ENCODE measurements at regions not wholly inside any gene's neighbourhood (a gene's known extent, or its start where the extent isn't known, plus 50 kb on each side); places are given as distances from the start of the nearest gene placed in this dataset.

GRCh38 chr3:132843349-132843748 lies 121.1 kb upstream of the NPHP3 start:
- Histone ChIP-seq H3K9me3 (ENCODE audit: control insufficient read depth in 2 of 2, low read length in 2 of 2) (no peaks in the 10 kb centered on the region), H3K27ac (ENCODE audit: insufficient read depth, low read length, poor library complexity, severe bottlenecking) (no peak overlapping the region), H3K4me1 (ENCODE audit: control insufficient read depth, insufficient read depth, low read length, poor library complexity, severe bottlenecking) (no peaks in the 10 kb centered on the region), H3K36me3 (ENCODE audit: control insufficient read depth, insufficient read depth, low read length) (no peaks in the 10 kb centered on the region), H3K4me3 (ENCODE audit: low read depth, low read length) (no peak overlapping the region), H3K27me3 (ENCODE audit: control insufficient read depth, insufficient read depth, low read length) (no peaks in the 10 kb centered on the region)
- Mint-ChIP-seq H3K4me3 (no peak overlapping the region), H3K9me3 (no peaks in the 10 kb centered on the region), H3K4me1 (no peaks in the 10 kb centered on the region), H3K27ac (no peak overlapping the region), H3K27me3 (peaks cover 9% of the 10 kb centered on the region), H3K36me3 (no peaks in the 10 kb centered on the region)
- DNase-seq: no peak
- ATAC-seq (ENCODE audit: low read depth in 2 of 2): no peak

DNA sequence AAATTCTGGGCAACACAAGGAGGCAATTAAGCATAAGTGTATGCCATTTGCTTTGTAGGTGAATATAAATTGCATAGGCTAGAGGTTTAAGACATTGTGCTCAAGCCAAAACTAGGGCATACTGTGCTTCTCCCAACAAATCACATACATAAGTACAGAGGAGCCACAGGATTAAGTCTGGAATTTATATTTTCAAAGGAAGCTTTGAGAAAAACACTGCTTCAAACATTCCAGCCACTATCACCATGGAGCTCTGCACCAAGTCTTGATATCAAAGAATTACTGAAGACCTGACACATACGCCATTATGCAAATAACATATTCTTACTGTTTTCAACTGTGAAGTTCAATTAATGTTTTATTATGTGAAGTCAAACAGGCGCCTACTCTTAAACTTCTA lies 119.4 kb upstream of the NPHP3 start:
- Mint-ChIP-seq H3K9me3 (no peaks in the 10 kb centered on the region), H3K4me1 (no peaks in the 10 kb centered on the region), H3K4me3 (no peak overlapping the region), H3K36me3 (no peaks in the 10 kb centered on the region), H3K27me3 (peaks cover 9% of the 10 kb centered on the region), H3K27ac (no peak overlapping the region)
- Histone ChIP-seq H3K4me1 (ENCODE audit: control insufficient read depth, insufficient read depth, low read length, poor library complexity, severe bottlenecking) (no peaks in the 10 kb centered on the region), H3K36me3 (ENCODE audit: control insufficient read depth, insufficient read depth, low read length) (no peaks in the 10 kb centered on the region), H3K27ac (ENCODE audit: insufficient read depth, low read length, poor library complexity, severe bottlenecking) (no peak overlapping the region), H3K27me3 (ENCODE audit: control insufficient read depth, insufficient read depth, low read length) (no peaks in the 10 kb centered on the region), H3K9me3 (ENCODE audit: control insufficient read depth in 2 of 2, low read length in 2 of 2) (no peaks in the 10 kb centered on the region), H3K4me3 (ENCODE audit: low read depth, low read length) (no peak overlapping the region)
- ATAC-seq (ENCODE audit: low read depth in 2 of 2) (no peak), DNase-seq (no peak)

DNA sequence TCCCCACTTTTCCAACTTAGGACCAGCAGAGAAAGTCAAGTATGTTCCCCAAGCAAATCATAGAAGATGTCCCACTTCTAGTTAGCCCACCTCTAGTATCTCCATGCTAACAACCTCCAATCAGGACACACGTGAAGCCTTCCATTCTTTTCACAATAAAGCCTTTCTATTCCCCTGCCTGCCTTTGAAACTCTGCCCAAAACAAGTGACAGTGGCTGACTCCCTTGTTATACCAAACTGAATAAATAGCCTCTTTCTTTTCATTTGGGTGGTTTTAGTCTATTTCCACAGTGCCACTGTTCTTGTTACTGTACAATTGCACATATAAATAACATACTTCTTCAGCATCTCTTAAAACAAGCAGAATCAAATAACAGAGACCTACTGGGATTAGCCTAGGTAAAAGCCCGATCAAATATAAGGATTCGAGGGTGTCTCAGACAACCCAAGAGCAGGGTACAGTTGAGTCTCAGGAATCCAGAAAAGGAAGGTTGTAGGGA lies 118.0 kb upstream of the NPHP3 start:
- Histone ChIP-seq H3K9me3 (ENCODE audit: control insufficient read depth in 2 of 2, low read length in 2 of 2) (no peaks in the 10 kb centered on the region), H3K27ac (ENCODE audit: insufficient read depth, low read length, poor library complexity, severe bottlenecking) (no peak overlapping the region), H3K36me3 (ENCODE audit: control insufficient read depth, insufficient read depth, low read length) (no peaks in the 10 kb centered on the region), H3K27me3 (ENCODE audit: control insufficient read depth, insufficient read depth, low read length) (no peaks in the 10 kb centered on the region), H3K4me3 (ENCODE audit: low read depth, low read length) (no peak overlapping the region), H3K4me1 (ENCODE audit: control insufficient read depth, insufficient read depth, low read length, poor library complexity, severe bottlenecking) (no peaks in the 10 kb centered on the region)
- no peak for DNase-seq
- H3K27ac Mint-ChIP-seq: no peak overlapping the region
- ATAC-seq (ENCODE audit: low read depth in 2 of 2): no peak
- H3K9me3 Mint-ChIP-seq: no peaks in the 10 kb centered on the region
- H3K4me3 Mint-ChIP-seq: no peak overlapping the region
- H3K27me3 Mint-ChIP-seq: peaks cover 9% of the 10 kb centered on the region
- H3K4me1 Mint-ChIP-seq: no peaks in the 10 kb centered on the region
- no peaks in the 10 kb centered on the region for H3K36me3 Mint-ChIP-seq

GRCh38 chr3:132838477-132838876 lies 116.3 kb upstream of the NPHP3 start:
- Histone ChIP-seq H3K27ac (ENCODE audit: insufficient read depth, low read length, poor library complexity, severe bottlenecking) (no peak overlapping the region), H3K4me3 (ENCODE audit: low read depth, low read length) (no peak overlapping the region), H3K4me1 (ENCODE audit: control insufficient read depth, insufficient read depth, low read length, poor library complexity, severe bottlenecking) (no peaks in the 10 kb centered on the region), H3K9me3 (ENCODE audit: control insufficient read depth in 2 of 2, low read length in 2 of 2) (no peaks in the 10 kb centered on the region), H3K27me3 (ENCODE audit: control insufficient read depth, insufficient read depth, low read length) (no peaks in the 10 kb centered on the region), H3K36me3 (ENCODE audit: control insufficient read depth, insufficient read depth, low read length) (no peaks in the 10 kb centered on the region)
- no peak for DNase-seq
- Mint-ChIP-seq H3K4me1 (no peaks in the 10 kb centered on the region), H3K4me3 (no peak overlapping the region), H3K36me3 (no peaks in the 10 kb centered on the region), H3K27ac (no peak overlapping the region), H3K27me3 (peaks cover 6% of the 10 kb centered on the region), H3K9me3 (no peaks in the 10 kb centered on the region)
- ATAC-seq (ENCODE audit: low read depth in 2 of 2): no peak

GRCh38 chr3:132837615-132838014 lies 115.4 kb upstream of the NPHP3 start:
- no peaks in the 10 kb centered on the region for H3K9me3 Mint-ChIP-seq
- no peaks in the 10 kb centered on the region for H3K36me3 ChIP-seq (ENCODE audit: control insufficient read depth, insufficient read depth, low read length)
- DNase-seq (no peak), ATAC-seq (ENCODE audit: low read depth in 2 of 2) (no peak)
- H3K36me3 Mint-ChIP-seq: no peaks in the 10 kb centered on the region
- no peak overlapping the region for H3K4me3 ChIP-seq (ENCODE audit: low read depth, low read length)
- H3K4me1 Mint-ChIP-seq: no peaks in the 10 kb centered on the region
- no peaks in the 10 kb centered on the region for H3K9me3 ChIP-seq (ENCODE audit: control insufficient read depth in 2 of 2, low read length in 2 of 2)
- no peak overlapping the region for H3K4me3 Mint-ChIP-seq
- no peaks in the 10 kb centered on the region for H3K4me1 ChIP-seq (ENCODE audit: control insufficient read depth, insufficient read depth, low read length, poor library complexity, severe bottlenecking)
- no peak overlapping the region for H3K27ac ChIP-seq (ENCODE audit: insufficient read depth, low read length, poor library complexity, severe bottlenecking)
- peaks cover 1% of the 10 kb centered on the region for H3K27me3 Mint-ChIP-seq
- H3K27ac Mint-ChIP-seq: no peak overlapping the region
- no peaks in the 10 kb centered on the region for H3K27me3 ChIP-seq (ENCODE audit: control insufficient read depth, insufficient read depth, low read length)

DNA sequence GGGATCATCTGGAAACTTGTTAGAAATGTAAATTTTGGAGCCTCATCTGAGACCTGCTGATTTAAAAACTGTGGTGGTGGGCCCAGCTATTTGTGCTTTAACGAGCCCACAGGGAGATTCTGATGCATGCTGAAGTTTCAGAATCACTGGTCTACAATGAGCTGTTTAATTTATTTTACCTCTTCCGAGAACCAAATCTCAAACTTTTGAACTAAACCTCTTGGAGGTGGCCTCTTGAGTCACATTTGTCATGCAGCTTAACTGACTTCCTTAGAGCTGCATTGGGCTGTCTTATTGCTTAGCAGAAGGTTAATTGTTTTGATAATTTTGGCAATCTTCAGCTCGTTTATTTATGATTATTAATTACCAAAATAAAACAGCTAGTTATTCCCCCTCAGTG lies 112.1 kb upstream of the NPHP3 start:
- Histone ChIP-seq H3K9me3 (ENCODE audit: control insufficient read depth in 2 of 2, low read length in 2 of 2) (no peaks in the 10 kb centered on the region), H3K36me3 (ENCODE audit: control insufficient read depth, insufficient read depth, low read length) (no peaks in the 10 kb centered on the region), H3K4me3 (ENCODE audit: low read depth, low read length) (no peak overlapping the region), H3K4me1 (ENCODE audit: control insufficient read depth, insufficient read depth, low read length, poor library complexity, severe bottlenecking) (no peaks in the 10 kb centered on the region), H3K27ac (ENCODE audit: insufficient read depth, low read length, poor library complexity, severe bottlenecking) (no peak overlapping the region), H3K27me3 (ENCODE audit: control insufficient read depth, insufficient read depth, low read length) (no peaks in the 10 kb centered on the region)
- Mint-ChIP-seq H3K36me3 (no peaks in the 10 kb centered on the region), H3K4me1 (no peaks in the 10 kb centered on the region), H3K9me3 (no peaks in the 10 kb centered on the region), H3K27ac (no peak overlapping the region), H3K4me3 (no peak overlapping the region), H3K27me3 (no peaks in the 10 kb centered on the region)
- ATAC-seq (ENCODE audit: low read depth in 2 of 2) (no peak), DNase-seq (no peak)

- H3K27ac Mint-ChIP-seq: no peak overlapping the region
Observed at GRCh38 chr3:132829101-132829500, 106.9 kb upstream of the NPHP3 start.

GRCh38 chr3:132822837-132823236 lies 100.6 kb upstream of the NPHP3 start:
- no peak overlapping the region for H3K27ac Mint-ChIP-seq
- ATAC-seq (ENCODE audit: low read depth in 2 of 2): no peak
- Histone ChIP-seq H3K4me3 (ENCODE audit: low read depth, low read length) (no peak overlapping the region), H3K9me3 (ENCODE audit: control insufficient read depth in 2 of 2, low read length in 2 of 2) (no peaks in the 10 kb centered on the region), H3K27me3 (ENCODE audit: control insufficient read depth, insufficient read depth, low read length) (peaks cover 2% of the 10 kb centered on the region), H3K27ac (ENCODE audit: insufficient read depth, low read length, poor library complexity, severe bottlenecking) (no peak overlapping the region), H3K36me3 (ENCODE audit: control insufficient read depth, insufficient read depth, low read length) (no peaks in the 10 kb centered on the region), H3K4me1 (ENCODE audit: control insufficient read depth, insufficient read depth, low read length, poor library complexity, severe bottlenecking) (no peaks in the 10 kb centered on the region)
- no peak overlapping the region for H3K4me3 Mint-ChIP-seq
- H3K4me1 Mint-ChIP-seq: no peaks in the 10 kb centered on the region
- DNase-seq: no peak
- no peaks in the 10 kb centered on the region for H3K36me3 Mint-ChIP-seq
- peaks cover 0 to 1% (median 0%) of the 10 kb centered on the region in 7 donors for H3K9me3 Mint-ChIP-seq
- H3K27me3 Mint-ChIP-seq: peaks cover 4% of the 10 kb centered on the region

More at GRCh38 chr3:132829101-132829500, 106.9 kb upstream of the NPHP3 start:
- Mint-ChIP-seq H3K4me3 (no peak overlapping the region), H3K36me3 (no peaks in the 10 kb centered on the region), H3K9me3 (peaks cover 0 to 1% (median 0%) of the 10 kb centered on the region in 7 donors), H3K4me1 (no peaks in the 10 kb centered on the region), H3K27me3 (peaks cover 4% of the 10 kb centered on the region)
- no peaks in the 10 kb centered on the region for H3K9me3 ChIP-seq (ENCODE audit: control insufficient read depth in 2 of 2, low read length in 2 of 2)
- no peaks in the 10 kb centered on the region for H3K4me1 ChIP-seq (ENCODE audit: control insufficient read depth, insufficient read depth, low read length, poor library complexity, severe bottlenecking)
- no peak overlapping the region for H3K4me3 ChIP-seq (ENCODE audit: low read depth, low read length)
- ATAC-seq (ENCODE audit: low read depth in 2 of 2) (no peak), DNase-seq (no peak)
- H3K27ac ChIP-seq (ENCODE audit: insufficient read depth, low read length, poor library complexity, severe bottlenecking): no peak overlapping the region
- H3K36me3 ChIP-seq (ENCODE audit: control insufficient read depth, insufficient read depth, low read length): no peaks in the 10 kb centered on the region
- peaks cover 4% of the 10 kb centered on the region for H3K27me3 ChIP-seq (ENCODE audit: control insufficient read depth, insufficient read depth, low read length)
